Colonic mucosa (tissue), 4 donors: ENCODE measurements at regions not wholly inside any gene's neighbourhood (a gene's known extent, or its start where the extent isn't known, plus 50 kb on each side); places are given as distances from the start of the nearest gene placed in this dataset.
A peak's percentile ranks its signal among the peaks of the same experiment; 100 is the strongest.

Experiments
- DNase-seq: peaks from one replicate; pipeline ENCODE4 v3.0.0-alpha.2; 2020
- H3K27ac ChIP-seq: fragments of 200-600 bp; one replicate; pipeline ENCODE4 v1.8.0; 2021
- H3K27me3 ChIP-seq: fragments of 200-600 bp; one replicate; pipeline ENCODE4 v1.8.0; 2021
- H3K36me3 ChIP-seq: fragments of 200-600 bp; one replicate; pipeline ENCODE4 v1.8.0; 2021
- H3K4me1 ChIP-seq: fragments of 200-600 bp; one replicate; pipeline ENCODE4 v1.8.0; 2021; ENCODE audit warnings: mild to moderate bottlenecking
- H3K4me3 ChIP-seq: fragments of 200-600 bp; one replicate; pipeline ENCODE4 v1.8.0; 2021
- H3K9ac ChIP-seq, 2 donors: one replicate each; pipeline ENCODE4 v1.7.0; 2013; ENCODE audit warnings: control low read depth in 2 of 2, low read depth in 2 of 2, low read length in 2 of 2
- H3K9me3 ChIP-seq: fragments of 200-600 bp; one replicate; pipeline ENCODE4 v1.8.0; 2021
- intact Hi-C: fragments of 100-400 bp; cut with DNase I; formaldehyde crosslinking; loops from one replicate; pipeline ENCODE4 v1.14.1; 2022
- TF ChIP-seq, protein P1 (sequence below): fragments of 200-600 bp; IDR thresholded peaks from one replicate; pipeline ENCODE4 v1.8.0; 2022; ENCODE audit warnings: antibody characterized with exemption, mild to moderate bottlenecking
- donor health status: healthy.
- donor health status: DM: no; HTN: no; CAD: no.
- donor health status: DM: no; HTN: no; CAD: no.

DNA sequence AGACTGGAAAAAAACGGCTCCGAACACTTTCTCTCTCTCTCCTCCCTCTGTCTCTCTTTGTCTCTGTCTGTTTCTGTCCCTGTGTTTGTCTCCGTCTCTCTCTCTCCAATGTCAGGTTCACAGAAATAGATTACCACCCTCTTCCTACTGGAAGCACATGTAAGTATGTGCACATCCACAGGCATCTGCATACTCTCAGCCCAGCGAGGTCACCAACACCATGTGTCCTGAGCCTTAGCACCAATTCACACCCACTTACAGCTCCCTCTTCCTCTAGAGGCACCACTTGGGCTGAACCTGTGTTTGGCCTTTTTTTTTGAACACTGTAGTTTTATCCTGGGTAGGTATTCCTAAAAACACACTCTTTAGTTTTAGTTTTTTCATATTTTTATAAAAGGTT lies 130.5 kb downstream of the ETS2 start:
- Histone ChIP-seq H3K27me3 (no peaks in the 10 kb centered on the region), H3K4me1 (no peaks in the 10 kb centered on the region), H3K9me3 (no peaks in the 10 kb centered on the region), H3K36me3 (no peaks in the 10 kb centered on the region), H3K4me3 (no peak overlapping the region), H3K27ac (no peak overlapping the region), H3K9ac (no peak overlapping the region)
- intact Hi-C loops: no loop called here
- DNase-seq: no peak
- TF ChIP-seq, protein P1, sequence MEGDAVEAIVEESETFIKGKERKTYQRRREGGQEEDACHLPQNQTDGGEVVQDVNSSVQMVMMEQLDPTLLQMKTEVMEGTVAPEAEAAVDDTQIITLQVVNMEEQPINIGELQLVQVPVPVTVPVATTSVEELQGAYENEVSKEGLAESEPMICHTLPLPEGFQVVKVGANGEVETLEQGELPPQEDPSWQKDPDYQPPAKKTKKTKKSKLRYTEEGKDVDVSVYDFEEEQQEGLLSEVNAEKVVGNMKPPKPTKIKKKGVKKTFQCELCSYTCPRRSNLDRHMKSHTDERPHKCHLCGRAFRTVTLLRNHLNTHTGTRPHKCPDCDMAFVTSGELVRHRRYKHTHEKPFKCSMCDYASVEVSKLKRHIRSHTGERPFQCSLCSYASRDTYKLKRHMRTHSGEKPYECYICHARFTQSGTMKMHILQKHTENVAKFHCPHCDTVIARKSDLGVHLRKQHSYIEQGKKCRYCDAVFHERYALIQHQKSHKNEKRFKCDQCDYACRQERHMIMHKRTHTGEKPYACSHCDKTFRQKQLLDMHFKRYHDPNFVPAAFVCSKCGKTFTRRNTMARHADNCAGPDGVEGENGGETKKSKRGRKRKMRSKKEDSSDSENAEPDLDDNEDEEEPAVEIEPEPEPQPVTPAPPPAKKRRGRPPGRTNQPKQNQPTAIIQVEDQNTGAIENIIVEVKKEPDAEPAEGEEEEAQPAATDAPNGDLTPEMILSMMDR: no peak

DNA sequence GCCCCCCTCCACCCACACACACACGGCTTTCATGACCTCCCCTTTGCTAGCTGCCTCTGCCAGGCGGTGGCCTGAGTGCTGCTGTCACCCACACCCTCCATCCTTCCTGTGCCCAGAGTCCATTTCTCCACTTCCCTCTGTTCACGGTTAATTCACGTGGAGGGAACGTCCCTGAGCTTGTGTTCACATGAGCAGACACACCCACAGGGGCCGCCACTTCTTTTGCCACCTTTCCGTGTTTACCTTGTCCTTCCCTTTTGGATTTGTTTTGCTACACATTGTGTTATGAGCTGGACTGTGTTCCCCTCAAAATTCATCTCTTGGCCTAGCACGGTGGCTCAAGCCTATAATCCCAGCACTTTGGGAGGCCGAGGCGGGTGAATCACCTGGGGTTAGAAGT lies 128.0 kb downstream of the ETS2 start:
- intact Hi-C loops: no loop called here
- no peak overlapping the region for H3K4me3 ChIP-seq
- TF ChIP-seq, protein P1: no peak
- no peaks in the 10 kb centered on the region for H3K36me3 ChIP-seq
- H3K27me3 ChIP-seq: no peaks in the 10 kb centered on the region
- no peaks in the 10 kb centered on the region for H3K9me3 ChIP-seq
- no peak overlapping the region for H3K9ac ChIP-seq
- no peak overlapping the region for H3K27ac ChIP-seq
- peak; percentile 79 for DNase-seq
- H3K4me1 ChIP-seq: no peaks in the 10 kb centered on the region

DNA sequence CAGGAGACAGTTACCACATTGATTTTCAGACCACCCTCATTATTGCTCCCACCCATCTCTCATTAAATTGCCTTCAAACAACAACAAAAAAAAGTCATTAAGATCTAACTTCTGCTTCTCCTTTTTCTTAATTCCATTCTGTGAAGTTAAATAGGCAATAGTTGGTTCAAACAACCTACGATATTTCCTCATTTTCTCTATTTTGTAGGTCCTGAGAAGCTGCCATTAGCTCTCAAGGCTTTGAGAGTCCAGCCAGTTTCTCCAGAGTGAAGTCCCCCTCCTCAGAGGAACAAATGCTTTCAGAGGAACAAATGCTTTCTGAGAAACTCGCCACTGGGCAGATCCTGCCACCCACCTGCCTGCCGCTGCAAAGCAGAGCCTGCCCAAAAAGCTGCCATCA lies 125.6 kb downstream of the ETS2 start:
- no peaks in the 10 kb centered on the region for H3K9me3 ChIP-seq
- H3K4me1 ChIP-seq: no peaks in the 10 kb centered on the region
- intact Hi-C loops: no loop called here
- DNase-seq: no peak
- H3K36me3 ChIP-seq: no peaks in the 10 kb centered on the region
- H3K4me3 ChIP-seq: no peak overlapping the region
- H3K27me3 ChIP-seq: no peaks in the 10 kb centered on the region
- TF ChIP-seq, protein P1: no peak
- no peak overlapping the region for H3K27ac ChIP-seq
- H3K9ac ChIP-seq: no peak overlapping the region

DNA sequence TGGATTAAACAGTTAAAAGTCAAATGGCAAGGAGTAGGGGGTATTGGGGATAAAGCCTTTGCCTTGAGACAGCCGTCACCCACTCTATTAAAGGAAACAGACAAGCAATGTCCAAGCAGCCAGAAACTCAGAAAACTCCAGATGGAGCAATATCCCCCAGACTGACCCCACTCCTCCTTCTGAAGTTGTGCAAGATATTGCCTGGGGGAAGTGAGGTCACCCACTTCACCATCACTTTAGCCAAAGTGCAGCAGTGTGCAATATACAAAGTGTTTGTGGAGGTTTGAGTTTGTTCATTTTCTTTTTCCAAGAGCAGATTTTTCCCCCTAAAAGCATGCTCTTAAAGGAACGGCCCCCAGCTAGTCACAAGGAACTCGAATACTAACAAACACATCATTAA lies 125.1 kb downstream of the ETS2 start:
- DNase-seq: no peak
- TF ChIP-seq, protein P1: no peak
- no peaks in the 10 kb centered on the region for H3K9me3 ChIP-seq
- H3K9ac ChIP-seq: peak overlapping the region in 1 of 2 donors; percentile 46
- intact Hi-C loops: no loop called here
- no peaks in the 10 kb centered on the region for H3K4me1 ChIP-seq
- no peaks in the 10 kb centered on the region for H3K27me3 ChIP-seq
- H3K27ac ChIP-seq: peak overlapping the region; percentile 61
- H3K36me3 ChIP-seq: no peaks in the 10 kb centered on the region
- H3K4me3 ChIP-seq: no peak overlapping the region

DNA sequence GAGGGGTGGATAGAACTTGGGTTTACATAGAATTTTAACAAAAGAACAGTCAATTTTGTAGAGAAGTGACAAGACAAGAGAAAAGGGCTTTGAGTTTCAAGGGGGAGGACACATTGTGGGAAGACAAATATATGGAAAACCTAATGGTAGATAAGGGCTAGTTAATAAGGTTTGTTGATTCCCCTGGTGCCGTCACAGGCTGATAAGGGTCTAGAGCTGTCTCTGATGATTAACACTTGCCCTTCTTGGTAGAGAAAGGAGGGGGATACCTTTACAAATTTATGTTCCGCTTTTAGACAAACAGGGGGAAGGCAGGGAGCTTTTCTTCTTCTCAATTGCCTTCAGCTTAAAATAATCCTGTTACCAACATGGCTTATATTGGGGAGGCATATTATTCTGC lies 124.3 kb downstream of the ETS2 start:
- intact Hi-C loops: no loop called here
- no peak for DNase-seq
- Histone ChIP-seq H3K4me3 (no peak overlapping the region), H3K9ac (no peak overlapping the region), H3K9me3 (no peaks in the 10 kb centered on the region), H3K4me1 (no peaks in the 10 kb centered on the region), H3K36me3 (no peaks in the 10 kb centered on the region), H3K27me3 (no peaks in the 10 kb centered on the region), H3K27ac (no peak overlapping the region)
- TF ChIP-seq, protein P1: no peak

DNA sequence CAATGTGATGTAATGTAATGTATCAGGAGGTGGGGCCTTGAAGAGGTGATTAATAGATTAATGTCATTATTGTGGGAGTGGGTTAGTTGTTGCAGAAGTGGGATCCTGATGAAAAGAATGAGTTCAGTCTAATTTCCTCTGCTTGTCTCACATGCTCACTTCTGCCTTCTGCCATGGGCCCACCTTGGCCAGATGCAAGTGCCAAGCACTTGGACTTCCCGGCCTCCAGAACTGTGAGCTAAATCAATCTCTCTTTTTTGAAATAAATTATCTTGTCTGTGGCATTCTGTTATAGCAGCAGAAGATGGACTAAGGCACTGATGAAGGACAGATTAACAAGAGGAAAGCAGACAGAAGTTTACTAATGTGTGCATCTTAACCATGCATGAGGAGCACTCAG lies 123.9 kb downstream of the ETS2 start:
- no peak overlapping the region for H3K27ac ChIP-seq
- intact Hi-C loops: no loop called here
- DNase-seq: no peak
- H3K9ac ChIP-seq: no peak overlapping the region
- H3K36me3 ChIP-seq: no peaks in the 10 kb centered on the region
- no peaks in the 10 kb centered on the region for H3K4me1 ChIP-seq
- TF ChIP-seq, protein P1: no peak
- H3K9me3 ChIP-seq: no peaks in the 10 kb centered on the region
- H3K27me3 ChIP-seq: no peaks in the 10 kb centered on the region
- no peak overlapping the region for H3K4me3 ChIP-seq
